Kasumi-1 (cell line): ENCODE measurements at regions not wholly inside any gene's neighbourhood (a gene's known extent, or its start where the extent isn't known, plus 50 kb on each side); places are given as distances from the start of the nearest gene placed in this dataset.

Experiments used
- DNase-seq, 2 experiments: peaks; one replicate each; lab custom pipeline; 2025; lab: John Stamatoyannopoulos, UW

DNA sequence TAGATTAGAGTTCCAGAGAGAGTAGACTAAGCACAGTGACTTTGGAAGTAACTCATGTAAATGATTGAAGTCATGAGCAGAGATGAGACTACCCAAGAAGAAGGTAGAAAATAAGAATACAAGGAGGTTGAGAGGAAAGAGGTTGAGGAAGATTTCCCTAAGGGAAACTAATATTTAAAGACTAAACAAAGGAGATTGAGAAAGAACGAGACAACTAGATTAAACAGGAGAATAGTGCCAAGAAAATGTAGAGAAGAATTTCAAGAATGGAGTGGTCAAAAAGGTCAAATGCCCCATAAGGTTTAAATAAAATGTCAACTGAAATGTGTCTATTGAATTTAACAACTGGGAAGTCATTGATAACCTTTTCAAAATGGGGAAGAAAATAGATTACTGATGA is 59.0 kb downstream of the RPS29 start:
- no peak for DNase-seq

DNA sequence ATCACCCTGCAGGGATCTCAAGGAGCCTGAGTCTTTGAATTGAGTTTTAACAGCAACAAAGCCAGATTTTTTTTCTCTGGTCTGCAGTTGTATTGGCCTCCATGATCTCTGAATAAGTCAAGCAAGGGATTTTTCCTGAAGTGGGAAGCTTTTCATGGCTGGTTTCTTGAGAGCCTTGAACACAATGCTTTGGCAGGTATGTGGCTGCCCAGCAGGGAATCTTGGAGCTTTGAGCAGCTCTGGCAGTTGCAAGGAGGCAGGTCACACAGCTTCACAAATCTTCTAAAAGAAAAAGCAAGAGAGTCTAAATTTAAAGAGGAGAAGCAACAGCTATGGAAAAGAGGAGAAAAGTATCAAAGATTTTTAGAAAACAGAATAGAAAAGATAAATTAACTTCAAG is 60.1 kb downstream of the RPS29 start:
- DNase-seq: no peak

DNA sequence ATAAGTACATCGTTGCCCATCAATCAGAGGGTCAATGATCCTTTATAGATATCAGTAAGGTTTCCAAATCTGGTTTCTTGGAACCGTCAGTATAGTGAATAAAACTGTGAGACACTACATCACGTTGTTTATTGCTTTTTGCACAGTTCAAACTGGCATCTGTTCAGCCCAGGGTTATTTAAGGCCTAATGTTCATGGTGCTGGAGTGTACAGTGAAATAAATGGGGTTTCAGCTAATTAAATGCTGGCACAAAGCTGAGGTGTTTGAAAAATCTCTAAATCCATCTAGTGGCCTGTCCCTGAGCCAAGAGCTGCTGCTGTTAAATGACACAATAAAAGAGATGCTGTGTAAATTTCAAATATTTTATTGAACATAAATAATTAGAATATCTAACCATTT is 69.9 kb downstream of the RPS29 start:
- DNase-seq: no peak

DNA sequence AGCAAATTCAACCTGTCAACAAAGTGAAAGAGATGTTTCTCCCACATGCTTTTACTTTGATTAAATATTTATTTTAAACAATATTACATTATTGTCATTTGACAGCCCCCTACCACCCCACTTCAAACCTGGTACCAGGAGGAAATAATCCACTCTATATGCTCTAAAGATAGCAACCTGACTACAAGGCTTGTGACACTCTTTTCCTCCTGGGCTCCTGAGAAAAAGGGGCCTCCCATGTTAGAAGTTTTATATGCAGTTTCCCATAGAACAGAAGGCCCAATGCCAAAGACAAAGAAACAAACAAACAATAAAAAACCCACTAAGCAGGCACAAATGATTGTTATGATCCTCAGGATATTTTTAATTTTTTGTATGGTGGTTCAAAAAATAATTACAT is 73.6 kb downstream of the RPS29 start:
- no peak for DNase-seq

DNA sequence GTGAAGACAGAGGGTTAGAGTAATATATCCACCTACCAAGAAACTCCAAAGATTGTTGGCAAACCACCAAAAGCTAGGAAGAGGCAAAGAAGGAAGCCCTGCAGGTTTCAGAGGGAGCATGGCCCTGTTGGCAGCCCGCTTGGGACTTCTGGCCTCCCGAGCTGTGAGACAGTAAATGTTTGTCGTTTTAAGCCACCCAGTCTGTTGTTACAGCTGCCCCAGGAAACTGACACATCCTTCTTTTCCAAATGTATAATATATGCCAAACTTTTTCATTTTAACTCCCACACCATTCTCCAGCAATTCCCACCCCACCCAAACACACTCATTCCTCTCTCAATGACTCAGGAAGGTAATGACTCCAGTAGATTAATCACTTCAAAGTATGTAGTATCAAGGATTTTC is 74.0 kb downstream of the RPS29 start:
- no peak for DNase-seq

DNA sequence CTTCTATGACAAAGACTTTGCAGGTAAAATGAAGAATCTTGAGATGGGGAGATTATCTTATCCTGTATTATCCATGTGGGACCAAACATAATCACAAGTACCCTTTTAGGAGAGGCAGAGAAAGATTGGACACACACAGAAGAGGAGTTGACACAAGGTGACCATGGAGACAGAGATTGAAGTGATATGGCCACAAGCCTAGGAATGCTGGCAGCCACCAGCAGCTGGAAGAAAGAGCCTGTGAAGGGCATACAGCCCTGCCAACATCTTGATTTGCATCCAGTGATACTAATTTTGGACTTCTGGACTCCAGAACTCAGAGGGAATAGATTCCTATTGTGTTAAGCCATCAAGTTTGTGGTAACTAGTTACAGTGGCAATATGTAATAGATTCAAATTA is 78.1 kb downstream of the RPS29 start:
- no peak for DNase-seq

DNA sequence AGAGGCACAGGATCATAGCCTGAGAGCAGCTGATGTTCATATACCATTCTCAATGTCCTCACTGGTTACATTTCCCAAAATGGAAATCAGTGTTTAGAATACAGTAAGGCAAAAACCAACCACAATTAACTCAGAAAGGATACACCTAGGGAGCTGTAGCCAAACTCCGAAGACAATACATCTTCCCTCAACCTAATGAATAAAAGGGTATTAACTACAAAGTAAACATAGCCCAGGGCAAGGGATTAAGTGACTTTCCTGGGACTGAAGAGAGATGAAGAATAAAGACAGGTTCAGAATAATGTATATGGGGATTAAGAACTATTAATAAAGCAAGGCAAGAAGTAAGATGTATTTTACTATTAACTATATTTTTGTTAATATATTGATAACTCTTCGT is 79.5 kb downstream of the RPS29 start:
- no peak for DNase-seq

DNA sequence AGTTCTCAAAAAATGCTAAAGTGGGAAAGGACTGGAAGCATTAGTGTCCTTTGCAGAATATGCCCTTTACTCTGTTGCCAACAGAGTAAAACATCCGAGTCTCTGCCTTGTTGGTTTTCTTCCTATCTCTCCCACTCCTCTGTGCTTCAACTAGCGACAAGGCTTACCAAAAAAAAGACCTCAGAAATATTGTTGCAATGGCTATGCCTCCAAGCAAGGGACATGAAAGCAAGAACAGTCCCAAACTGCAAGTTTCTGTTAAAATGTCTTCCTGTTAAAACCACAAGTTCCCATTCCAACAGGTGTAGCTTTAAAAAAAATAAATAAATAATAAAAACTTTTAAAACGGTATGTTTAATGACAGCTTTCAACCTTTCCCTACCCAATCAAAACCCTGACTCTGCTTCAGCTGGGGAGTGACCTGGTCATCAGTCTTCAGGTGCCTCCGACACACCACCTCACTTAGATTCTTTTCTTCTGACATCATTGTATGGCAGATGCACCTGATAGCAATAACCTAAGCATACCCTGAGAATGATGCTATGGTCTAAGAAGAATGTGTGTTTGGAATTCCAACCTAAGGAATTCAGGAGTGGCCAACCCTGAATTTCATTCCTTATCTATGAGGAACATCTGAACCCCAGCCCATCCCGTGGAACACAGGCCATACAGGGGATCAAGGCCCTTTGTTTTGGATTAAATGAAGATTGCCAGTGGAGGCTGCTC is 81.0 kb downstream of the RPS29 start:
- DNase-seq: peak in 1 of 2 experiments; percentile 8

DNA sequence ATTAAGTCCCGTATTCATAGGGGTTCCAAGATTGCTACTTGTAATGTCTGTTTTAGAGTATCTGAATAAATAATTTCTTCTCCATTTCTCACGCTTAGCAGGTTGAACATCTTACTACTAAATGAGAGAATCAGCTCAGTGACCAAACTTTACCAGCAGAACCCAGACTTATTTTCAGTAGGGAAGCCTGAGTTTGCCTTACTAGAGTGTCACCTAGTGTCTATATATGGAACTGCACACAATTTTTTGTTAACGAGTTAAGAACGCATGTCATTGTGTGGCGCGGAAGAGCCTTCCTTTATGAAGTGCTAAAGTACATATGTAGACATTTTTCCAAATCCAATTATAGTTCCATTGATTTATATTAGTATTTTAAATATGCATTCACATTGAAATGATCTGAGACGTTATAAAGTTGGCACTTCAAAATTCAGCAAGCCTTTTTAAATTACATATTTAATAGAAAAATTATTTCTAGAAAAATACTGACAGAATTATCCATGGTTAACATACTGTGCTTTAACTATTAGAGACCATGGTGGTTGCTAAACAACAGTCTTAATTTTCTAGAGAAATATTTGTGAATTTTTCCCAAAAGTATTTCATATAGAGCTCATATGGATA is 88.3 kb downstream of the RPS29 start:
- peak; percentile 90 to 95 for DNase-seq

DNA sequence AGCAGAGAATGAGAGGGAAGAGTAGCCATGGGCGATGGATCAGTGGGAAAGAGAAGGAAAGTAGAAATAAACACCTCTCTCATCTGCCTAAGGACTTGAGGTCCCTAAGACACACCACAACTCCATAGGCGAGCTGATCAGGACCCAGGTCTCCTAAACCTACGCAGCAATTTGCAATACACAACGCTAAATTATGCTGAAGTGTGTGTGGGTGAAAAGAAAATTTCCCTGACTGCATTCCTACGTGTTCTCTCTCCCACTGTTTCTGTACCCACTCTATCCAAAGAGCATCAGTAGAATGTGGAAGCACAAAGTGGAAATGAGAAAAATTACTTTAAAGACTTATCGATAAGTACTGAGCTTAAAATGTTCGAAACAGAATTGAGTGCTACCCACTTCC is 88.9 kb downstream of the RPS29 start:
- no peak for DNase-seq

DNA sequence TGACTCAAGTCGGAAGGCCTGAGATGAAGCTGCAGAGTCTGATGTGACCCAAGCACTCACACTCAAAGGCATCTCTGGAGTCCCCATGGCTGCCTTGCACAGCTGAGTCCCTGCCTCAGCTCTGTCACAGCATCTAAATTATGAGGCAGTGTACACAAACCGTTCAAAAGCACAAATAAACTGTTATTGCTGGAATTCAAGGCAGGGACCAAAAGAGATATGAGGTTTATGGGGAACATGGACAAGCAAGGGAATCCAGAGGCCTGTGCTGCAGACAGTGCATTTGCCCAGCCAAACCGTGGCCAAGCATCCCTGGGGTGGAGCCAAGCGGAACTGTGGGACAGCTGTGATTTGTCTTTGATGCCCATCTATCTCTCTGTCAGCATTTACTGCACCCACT is 91.3 kb downstream of the RPS29 start:
- no peak for DNase-seq

DNA sequence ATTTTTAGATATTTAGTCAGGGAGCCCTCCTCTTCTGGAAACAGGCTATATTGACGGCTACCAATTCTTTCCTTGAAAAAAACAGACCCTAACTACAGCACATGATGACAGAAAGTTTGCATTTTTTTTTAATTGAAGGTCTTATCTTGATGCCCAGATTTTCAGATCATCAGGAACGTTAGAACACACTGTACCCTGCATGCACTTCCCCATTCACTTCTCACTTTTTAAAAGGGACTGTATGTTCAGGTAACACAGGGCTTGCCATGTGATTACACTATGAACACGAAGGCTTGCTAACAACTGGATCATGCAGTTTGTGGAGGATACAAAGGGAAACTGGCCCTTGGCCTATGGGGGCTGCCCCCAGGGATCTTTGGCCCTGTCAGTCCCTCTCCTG is 92.6 kb downstream of the RPS29 start:
- DNase-seq: no peak

DNA sequence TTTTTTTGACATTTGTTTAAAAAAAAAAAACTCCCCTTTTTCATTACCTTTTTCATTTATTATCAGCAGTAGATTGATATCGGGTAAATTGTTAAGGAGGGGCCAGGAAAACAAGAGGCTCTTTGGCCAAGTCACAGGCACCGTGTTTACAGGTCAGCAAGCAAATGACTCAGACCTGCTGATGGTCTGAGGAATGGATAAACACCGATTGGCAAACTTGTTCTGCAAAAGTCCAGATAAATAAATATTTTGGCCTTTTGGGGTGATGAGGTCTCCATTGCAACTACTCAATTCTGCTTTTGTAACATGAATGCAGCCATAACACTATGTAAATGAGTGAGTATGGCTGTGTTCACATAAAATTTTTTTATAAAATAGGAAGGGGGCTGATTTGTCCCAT is 94.0 kb downstream of the RPS29 start:
- no peak for DNase-seq

DNA sequence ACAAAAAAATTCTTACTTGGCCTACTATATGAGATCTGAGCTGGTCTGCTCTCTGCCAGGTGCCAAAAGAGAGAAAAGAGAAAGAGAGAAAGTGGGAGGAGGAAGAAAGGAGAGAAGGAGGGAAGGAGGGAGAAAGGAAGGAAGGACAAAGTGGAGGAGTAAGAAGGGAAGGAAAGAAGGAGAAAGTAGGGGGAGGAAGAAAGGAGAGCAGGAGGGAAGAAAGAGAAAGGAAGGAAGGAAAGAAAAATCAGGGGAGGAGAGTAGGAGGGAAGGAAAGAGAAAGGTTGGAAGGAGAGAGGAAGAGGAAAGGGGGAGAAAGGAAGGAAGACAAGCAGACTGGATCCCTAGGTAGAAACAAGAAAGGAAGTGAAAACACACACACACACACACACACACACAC is 96.8 kb downstream of the RPS29 start:
- DNase-seq: no peak

DNA sequence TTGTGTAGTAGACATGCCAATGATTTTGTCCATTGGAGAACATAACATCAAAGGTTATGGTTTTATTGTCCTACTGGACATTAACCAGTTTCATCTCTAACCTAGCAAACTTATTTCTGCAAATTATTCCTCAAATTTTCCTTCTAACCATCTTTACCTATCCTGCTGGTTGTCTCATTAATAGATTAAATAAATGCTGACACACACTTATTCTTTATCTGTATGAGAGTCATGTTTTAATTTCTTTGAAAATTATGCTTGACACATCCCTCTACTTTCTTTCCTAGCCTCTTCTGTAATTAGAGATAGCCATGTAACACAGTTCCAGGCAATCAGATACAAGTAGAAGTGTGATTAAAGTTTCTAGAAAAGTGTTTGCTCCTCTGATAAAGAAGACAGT is 98.9 kb downstream of the RPS29 start:
- no peak for DNase-seq

DNA sequence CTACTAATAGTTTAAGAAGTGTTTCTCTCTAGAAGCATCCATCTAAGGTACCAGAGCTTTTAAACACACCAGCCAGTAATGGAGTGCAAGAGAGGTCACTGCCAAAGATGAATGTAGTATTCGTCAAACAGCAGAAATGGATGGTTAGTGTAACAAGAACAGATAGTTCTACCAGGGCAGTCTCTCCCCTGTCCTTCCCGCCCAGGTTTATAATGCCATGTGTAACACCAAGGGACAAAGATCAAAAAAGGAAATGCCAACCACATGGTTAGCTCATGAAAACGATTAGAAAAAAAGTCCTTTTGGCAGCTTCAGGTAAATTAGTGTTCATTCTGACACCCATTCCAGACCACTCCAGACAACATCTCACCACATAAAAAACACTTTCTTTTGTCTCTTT is 100.9 kb downstream of the RPS29 start:
- DNase-seq: no peak

DNA sequence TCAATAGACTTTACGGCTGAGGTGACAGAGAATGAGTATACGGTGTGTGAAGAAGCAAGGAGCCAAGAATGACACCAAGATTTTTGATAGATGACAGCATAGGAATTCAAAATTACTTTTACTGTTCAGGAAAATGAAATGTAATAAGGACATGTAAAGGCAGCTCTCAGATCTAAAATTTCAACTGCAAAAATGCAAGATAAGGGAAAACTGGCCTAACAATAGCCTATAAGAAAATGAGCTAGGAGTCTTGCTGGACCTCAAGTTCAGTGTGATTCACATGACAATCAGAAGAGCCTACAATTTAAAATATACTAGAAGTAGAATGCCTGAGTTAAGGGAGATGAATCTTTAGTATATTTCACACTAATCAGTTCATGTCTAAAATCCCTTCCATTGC is 102.0 kb downstream of the RPS29 start:
- DNase-seq: no peak

DNA sequence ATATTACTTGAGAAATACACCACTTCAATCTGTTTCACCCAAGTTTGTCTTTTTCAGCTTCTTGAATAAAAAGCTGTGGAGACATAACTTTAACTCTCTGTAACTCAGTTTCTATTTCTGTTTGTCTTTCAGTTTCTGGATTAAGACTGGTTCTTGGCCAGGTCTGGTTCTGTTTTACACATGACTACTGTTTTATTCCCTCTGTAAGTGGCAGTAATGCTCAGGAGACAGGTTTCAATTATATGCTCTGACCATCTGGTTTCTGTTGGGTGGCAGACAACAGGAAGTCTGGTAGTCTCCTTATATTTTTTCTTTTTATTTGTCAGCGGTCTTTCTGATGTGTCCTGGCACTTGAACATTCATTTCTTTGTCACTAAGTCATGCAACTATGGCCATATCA is 102.9 kb downstream of the RPS29 start:
- DNase-seq: no peak

DNA sequence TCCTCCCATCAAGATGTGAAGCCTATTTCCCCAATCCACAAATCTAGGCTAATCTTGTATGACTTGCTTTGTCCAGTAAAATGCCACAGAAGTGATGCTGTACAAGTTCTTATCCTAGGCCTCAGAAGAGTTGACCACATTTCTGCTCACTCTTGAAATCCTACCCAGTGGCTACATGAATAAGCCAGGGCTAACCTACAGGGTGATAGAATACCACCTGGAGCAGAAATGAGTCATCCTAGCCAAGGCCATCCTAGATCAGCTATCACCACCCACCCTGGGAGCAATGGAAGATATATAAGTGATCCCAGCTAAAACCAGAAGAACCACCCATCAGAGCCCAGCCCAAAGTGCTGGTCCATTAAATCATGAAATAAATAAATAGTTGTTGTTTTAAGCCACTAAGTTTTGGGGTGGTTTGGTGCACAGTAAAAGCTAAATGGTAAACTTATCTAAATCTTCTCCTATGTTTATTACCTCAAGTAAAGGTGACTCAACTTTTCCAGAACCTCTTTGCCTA is 105.1 kb downstream of the RPS29 start:
- DNase-seq: no peak

DNA sequence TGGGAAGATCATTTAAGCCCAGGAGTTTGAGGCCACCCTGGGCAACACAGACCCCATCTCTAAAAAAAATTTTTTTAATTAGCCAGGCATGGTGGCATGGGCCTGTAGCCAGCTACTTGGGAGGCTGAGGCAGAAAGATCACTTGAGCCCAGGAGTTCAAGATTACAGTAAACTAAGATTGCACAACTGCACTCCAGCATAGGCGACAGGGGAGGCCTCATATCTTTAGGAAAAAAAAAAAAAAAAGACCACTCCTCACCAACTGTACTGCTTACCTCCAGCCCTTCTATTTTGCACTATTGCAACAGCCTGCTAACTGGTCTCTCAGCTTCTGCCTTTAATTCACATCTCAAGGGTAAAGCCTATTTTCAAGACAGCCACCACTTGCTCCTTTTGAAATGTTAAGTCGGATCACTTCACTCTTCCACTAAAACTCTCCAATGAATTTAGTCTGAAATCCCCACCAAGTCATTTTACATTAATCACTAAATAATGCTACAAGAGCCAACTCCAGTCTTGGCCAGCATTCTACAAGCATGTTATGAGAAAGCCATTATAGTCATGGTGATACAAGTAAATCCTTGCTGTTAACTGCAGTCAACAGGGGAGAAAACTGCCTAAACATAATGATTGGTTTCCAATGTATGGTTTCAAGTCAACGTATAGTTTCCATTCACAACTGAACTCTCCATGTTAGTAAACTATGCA is 106.0 kb downstream of the RPS29 start:
- no peak for DNase-seq

DNA sequence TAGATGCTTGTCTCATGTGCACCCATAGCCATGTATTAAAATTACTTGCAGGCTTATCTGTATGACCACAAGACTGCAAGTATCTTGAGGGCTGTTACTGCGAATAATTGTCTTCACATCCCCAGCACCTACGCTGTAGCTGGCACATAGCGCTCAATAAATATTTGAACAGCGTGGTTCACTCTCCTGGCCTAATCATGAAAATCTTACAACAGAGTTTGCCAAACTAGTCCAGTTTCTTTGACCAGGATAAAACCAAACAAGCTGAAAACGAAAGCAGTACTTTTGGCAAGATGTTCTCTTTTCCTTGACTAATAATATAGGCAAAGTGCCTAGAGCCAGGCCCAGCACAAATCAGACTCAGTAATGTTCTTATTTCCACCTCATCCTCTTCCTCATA is 106.7 kb downstream of the RPS29 start:
- no peak for DNase-seq

DNA sequence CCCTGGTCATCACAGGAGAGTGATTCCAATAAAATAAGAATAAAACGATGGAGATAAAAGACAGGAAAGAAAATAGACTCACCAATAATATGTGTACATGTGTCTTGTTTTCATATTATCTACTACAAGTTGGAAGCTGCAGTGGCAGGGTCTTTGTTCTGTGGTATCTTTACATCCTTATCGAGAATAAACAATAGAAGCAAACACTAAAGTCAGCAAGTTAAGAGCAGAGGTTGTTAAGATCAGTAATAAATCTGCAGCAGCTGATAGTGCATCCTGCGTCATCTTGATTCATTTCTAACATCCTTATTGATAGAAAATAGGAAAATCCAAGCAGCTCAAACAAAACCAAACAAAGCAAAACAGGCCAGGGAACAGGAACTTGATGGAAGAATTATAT is 107.4 kb downstream of the RPS29 start:
- DNase-seq: no peak

DNA sequence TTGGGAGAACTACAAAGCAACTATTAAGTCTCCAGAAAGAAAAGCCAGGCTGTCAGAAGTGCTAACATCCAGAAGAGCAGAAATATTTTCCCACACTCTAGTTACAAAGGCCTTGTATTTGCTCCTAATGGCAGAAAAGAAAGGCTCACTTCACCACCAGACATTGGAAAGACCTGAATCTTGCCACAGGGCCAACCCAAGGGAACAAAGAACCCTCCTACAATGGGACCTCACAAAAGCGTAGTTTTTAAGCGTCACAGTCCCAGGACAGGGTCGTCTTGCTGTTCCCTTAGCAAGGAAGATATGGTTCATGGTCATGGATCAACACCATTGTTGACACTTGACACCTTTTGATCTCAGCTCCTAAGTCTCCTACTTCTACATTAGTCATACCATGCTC is 119.1 kb downstream of the RPS29 start:
- DNase-seq: no peak
